ENCODE measurements at regions not wholly inside any gene's neighbourhood (a gene's known extent, or its start where the extent isn't known, plus 50 kb on each side); places are given as distances from the start of the nearest gene placed in this dataset.

DNA sequence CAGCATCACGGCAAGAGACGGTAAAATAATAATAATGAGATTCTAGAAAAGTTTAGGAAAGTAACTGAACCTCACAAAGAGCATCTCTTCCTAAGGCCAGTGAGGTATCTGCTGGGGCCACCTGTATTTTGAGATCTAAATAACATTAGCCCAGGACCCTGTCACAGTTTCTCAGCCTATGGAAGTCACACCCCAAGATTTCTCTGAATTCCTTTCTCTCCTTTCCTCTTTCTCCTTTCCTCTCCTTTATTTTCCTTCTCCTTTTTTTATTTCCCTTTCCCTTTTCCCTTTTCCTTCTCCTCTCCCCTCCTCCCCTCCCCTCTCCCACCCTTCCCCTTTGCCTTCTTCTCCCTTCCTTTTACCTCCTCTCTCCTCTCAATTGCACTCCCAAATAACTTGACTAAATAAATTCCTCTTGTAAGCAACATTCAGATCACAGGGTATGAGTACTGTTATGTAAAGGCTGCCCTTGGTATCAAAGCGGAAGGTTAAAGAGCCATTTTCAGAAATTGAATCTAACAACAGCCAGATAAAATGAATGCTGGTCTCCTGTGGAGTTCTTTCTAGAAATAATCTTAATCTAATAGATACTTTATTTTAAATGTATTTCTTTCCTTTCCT is 506.2 kb downstream of the EPM2A start:
- no peak for DNase-seq (ENCODE audit: low read depth in 2 of 2)

DNA sequence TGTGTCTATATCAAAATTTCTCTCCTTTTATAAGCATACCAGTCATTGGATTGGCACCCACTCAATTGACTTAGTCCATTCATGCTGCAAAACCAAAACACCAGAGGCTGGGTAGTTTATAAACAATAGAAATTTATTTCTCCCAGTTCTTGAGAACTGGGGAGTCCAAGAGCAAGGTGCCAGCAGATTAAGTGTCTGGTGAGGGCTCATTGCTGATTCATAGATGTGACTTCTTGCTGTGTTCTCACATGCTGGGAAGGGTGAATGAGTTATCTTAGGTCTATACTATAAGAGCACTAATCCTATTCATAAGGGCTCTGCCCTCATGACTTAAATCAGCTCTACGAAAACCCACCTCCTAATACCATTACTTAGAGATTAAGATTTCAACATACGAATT is 501.4 kb downstream of the EPM2A start:
- no peak for DNase-seq (ENCODE audit: low read depth in 2 of 2)

DNA sequence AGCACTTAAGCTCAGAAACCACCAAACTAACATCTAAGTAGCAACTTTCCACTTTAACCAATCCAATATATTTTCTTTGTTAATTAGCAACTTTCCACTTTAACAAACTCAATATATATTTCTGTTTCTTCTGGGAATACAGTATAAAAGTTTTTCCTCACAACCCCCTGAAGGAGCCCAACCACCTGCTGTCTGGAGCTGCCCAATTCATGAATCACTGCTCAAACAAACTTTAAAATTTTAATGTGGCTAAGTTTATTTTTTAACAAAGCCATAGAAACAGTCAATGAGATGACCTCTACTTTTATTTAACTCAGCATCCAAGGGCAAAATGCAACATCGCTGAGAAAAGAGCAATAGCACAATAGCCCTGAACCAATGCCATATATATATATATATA is 500.1 kb downstream of the EPM2A start:
- DNase-seq (ENCODE audit: low read depth in 2 of 2) = no peak

DNA sequence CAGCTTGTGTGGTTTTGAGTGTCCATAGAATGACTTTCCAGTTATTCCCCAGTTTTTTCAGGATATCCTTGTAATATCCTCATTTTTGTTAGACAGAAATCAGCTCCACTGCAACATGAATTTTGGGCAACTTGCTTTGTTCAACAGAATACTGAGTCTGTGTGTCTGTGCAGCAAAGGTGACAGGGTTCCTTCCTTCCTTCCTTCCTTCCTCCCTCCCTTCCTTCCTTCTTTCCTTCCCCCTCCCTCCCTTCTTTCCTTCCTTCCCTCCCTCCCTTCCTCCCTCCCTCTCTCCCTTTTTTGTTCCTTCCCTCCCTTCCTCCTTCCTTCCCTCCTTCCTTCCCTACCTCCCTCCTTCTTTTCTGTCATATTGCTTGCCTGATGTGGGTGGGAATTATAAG is 496.5 kb downstream of the EPM2A start:
- DNase-seq (ENCODE audit: low read depth in 2 of 2) = no peak

DNA sequence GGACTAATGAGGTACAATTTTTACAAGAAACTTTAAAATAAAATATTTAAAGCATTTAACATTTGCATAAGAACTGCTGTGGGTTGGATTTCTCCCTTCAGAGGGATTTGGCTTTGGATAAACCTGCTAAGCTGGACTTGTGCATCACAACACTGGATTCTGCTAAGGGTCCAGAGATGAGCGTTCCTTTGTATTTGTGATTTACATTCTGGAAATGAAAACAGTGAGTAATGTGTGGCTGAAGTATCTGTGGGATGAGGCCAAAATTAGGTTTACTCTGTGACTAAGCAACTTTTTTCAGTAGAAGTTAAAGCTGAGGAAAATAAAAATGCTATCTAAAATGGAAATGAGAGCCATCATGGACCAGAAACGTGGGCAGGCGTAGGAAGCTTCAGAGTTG is 494.3 kb downstream of the EPM2A start:
- no peak for DNase-seq (ENCODE audit: low read depth in 2 of 2)

DNA sequence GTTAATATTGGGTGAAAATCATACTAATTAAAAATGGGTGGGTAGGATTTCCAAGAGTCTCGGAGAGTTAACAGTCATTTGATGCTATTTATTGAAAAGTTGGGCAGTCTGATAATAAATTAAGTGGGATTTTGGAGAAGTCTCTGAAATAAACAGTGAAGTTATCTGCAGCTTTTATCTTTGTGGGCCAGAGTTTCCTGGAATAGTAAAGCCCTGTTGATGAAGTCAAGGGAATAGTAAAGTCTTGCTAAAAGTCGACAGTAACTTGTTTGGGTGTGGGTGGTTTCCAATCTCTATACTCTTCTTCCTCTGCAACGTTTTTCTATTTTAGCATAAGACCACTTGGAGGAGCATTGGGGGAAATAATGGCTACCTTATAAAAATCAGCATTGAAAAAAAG is 493.6 kb downstream of the EPM2A start:
- no peak for DNase-seq (ENCODE audit: low read depth in 2 of 2)

DNA sequence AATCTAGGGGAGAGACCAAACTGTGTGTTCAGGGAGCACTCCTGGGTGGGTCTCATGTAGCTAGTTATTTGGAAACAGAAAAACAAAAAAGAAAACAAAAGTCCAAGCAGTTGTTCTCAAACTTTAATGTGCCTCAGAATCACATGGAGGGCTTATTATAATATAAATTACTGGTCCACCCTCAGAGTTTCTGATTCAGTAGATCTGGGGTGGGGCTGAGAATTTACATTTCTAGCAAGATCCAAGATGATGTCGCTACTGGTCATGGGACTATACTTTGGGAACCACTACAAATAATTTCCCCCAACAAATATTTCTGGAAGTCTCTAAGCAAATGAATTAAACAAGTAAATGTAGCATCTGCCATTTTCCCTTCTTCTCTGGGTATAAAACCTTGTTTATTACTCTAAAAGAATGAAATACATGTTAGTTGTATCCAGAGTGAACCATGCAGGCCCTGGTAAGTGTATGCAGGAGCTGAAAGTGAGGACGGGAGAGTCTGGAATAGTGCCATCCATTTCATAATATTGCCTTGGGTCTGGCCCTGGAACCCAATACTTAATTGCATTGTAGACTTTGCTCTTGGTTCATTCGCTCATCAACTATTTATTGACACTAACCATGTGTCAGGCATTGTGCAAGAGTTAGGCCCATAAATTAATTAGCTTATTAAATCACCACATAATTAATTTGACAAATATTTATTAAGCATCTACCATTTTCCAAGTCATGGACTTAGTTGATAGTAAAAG is 490.8 kb downstream of the EPM2A start:
- no peak for DNase-seq (ENCODE audit: low read depth in 2 of 2)

DNA sequence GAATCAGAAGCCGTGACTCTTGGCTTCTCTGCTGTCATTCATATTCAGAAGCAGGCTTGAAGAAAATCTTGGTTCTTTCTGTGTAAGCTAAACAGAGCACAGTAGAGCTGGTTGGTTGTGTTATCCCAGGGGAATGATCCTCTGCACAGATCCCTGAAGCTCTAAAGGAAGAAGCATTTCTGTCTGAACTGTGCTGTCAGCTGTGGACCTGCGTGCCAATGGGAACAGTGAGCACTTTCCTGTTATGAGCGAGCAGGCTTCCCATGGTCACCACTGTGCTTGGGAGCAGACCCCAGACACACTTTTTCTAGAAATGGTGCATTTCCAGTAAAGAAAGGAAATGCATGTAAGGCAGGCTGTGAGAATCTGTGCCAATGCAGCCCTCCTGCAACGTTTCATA is 490.2 kb downstream of the EPM2A start:
- no peak for DNase-seq (ENCODE audit: low read depth in 2 of 2)

DNA sequence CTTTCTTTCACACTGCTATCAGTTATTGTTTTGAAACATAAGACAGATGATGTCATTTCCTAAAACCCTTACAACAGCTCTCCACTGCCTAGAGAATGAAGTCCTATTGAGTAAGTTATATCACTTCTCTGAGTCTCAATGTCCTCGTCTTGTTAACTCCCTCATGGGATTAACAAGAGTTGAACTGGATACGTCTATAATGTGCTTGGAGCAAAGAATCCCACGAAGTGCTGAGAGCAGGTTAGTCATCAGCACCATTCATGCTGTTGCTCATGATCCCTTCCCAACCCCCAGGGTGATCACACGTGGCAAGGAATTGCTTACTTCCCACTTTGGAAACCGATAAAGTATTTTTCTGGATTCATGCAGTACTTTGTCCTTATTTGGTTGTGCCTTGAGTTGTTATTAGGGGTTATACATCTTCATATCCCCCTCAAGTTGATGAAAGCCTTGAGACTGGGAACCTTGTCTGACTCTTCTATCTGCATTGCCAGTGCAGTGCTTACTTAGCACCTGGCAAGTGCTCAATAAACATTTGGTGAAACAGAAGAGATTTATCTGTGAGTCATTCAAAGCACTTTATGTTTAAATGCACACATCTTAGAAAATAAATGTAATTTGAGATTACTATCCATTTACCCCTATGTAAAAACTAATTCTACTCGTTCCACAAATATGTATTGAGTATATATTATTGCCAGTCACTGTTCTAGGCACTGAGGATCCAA is 487.5 kb downstream of the EPM2A start:
- no peak for DNase-seq (ENCODE audit: low read depth in 2 of 2)

DNA sequence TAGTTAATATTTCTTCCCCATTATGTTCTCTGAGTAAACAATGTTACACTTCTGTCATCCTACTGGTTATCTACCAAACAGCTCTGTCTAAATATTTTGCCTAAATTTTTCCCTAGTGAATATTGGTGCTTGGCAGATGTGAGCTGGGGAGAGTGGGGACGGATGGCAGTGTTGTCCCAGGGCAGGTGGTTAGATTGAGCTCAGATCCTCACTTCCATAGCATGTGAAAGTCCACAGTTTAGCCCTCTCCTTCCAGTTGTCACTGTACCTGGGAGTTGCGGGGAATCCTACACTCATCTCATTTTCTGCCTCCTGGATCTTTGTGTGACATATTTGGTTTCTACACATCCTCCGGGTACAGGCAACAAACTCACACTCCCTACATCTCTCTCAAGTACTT is 484.9 kb downstream of the EPM2A start:
- no peak for DNase-seq (ENCODE audit: low read depth in 2 of 2)

DNA sequence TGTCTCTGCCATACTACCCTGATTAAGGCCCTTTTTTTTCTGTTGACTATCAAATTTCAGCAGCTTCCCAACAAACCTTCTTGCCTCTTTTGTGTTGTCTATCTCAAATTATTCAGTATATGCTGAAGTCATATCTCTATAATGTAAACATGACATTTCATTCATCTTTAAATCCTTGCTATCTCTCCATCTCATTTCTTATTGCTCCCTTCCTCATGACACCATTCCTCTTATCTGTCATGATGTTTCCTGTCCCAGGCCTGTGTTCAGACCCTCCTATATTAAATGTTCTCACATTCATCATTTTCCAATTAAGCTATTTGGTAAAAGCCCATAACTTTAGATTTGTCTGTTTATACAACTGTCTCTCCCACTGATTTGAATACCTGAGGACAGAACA is 482.6 kb downstream of the EPM2A start:
- DNase-seq (ENCODE audit: low read depth in 2 of 2) = no peak

DNA sequence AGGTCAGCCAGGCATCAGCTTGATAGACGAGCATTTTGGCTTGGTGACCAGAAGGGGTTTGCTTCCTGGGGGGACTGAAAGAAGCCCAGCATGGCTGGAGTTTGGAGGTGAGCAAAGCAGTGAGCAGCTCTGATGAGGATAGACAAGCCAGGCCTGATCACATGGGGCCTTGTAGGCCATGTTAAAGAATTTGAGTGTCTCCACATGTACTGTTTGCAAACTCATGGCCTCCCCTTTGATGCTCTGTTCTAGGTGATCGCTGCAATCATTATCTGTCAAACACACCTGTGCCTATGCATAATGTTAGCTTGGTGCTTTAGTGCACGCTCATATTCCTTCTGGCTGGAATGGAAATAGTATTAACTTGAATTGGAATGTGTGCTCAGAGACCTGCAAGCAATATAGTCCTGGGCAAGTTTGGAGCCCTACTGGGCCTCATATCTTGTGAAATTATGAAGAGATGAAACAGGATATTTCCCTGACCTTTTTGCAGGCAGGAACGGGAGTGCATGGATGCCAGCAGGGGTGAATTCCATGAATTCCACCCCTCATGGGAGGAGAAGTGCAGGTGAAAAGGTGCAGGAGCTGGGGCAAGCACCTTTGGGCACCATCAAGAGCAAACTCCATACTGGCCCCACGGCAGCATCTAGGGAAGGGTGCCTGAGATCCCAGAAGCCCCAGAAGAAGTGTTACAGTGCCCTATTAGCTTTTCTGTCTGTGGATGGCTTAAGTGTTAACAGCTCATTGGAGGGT is 480.5 kb downstream of the EPM2A start:
- DNase-seq (ENCODE audit: low read depth in 2 of 2) = no peak

DNA sequence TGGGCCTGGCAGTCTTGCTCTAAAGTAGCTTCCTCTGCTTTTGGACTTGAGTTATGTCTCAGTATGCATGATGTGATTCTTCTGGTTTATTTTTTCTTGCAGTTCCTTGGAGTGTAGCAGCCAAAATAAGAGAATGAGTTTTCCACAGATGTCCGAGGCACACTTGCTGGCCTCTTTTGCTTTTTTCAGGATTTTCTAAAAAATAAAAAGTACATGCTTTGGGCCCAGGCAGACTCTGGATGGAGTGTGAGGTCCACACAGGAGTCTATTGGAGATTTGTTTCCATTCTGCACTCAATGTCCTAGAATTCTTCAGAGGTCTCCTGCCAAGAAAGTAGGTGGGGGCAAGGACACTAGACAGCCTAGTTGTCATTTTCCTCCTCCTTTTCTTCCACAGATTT is 477.6 kb downstream of the EPM2A start:
- no peak for DNase-seq (ENCODE audit: low read depth in 2 of 2)

DNA sequence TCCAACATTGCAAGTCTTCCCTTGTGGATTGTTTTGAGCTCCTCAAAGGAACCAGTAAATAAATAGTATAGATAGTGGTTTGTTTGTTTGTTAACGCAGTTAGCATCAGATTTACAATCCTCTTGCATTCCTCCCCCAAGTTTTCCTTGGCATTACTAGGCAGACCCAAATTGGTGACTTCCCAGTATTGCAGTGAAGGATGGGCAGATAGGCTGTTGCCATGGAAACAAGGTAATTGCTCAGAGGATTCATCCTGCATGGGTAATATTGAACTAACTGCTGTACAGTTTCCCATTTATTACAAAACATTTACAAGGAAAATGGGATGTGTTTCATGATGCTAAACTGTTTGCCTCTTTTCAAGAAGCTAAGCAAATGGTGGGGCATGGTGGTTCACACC is 477.2 kb downstream of the EPM2A start:
- DNase-seq (ENCODE audit: low read depth in 2 of 2) = no peak

DNA sequence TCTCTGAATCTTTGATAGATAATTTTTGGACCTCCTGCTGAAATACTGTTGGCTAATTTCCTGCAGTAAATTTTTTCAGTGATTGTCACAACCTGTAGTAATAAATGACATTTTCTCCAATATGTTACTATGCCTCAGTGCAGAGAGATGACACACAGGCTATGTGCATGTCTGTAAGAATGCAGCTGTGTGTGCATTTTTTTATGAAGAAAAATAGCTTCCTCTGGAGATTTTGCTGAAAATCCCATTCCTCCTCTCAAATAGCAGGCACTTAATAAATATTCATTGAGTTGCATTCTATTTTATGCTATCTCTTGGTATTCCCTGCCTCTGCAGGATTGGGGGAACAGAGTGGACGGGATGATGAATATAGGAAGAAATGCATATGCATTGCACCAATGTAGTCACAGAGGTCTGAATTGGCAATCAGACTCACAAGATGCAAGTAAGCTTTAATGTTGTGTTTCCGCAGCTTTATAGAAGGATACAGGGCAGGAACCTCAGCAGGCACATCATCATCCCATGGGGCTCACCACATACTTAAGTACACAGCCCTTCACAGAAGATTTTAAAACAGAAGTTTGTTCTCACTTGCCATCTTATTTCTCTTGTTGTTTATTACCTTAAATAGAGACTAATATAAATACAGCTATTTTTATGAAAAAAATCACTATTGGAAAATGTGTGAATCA is 474.7 kb downstream of the EPM2A start:
- no peak for DNase-seq (ENCODE audit: low read depth in 2 of 2)

DNA sequence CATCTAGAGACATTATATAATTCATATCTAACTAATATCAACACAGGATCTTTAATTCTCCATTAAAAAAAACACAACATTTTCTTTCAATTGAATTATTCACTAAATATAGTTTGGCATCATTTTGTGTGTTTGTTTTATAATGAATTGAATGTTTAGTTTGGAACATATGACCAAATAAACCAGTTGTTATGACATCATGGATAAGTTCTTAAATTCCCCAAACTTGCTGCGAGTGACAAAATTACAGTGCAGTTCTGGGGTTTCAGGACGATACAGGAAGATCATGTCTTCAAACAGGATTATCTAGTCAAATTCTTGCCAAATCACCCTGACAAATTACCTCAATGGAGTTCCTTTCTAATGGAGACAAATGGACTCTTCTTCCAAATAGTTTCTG is 473.6 kb downstream of the EPM2A start:
- DNase-seq (ENCODE audit: low read depth in 2 of 2) = no peak

DNA sequence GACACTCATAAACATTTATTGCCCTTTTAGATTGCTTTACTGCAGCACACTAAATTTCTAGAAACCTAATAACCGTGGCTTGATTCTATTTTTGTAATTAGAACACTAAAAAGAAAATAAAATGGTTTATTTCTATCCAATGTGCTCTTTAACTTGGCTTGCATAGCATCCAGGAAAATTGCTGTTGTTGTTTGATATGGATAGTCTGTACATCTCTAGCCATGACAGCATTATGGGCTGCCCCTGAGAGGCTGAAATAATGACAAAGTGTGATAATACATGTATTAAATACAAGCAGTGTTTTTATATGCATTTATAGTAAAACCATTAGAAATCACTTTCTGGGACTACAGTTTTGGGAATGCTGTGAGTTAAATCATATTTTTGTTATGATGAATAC is 472.5 kb downstream of the EPM2A start:
- DNase-seq (ENCODE audit: low read depth in 2 of 2) = no peak

DNA sequence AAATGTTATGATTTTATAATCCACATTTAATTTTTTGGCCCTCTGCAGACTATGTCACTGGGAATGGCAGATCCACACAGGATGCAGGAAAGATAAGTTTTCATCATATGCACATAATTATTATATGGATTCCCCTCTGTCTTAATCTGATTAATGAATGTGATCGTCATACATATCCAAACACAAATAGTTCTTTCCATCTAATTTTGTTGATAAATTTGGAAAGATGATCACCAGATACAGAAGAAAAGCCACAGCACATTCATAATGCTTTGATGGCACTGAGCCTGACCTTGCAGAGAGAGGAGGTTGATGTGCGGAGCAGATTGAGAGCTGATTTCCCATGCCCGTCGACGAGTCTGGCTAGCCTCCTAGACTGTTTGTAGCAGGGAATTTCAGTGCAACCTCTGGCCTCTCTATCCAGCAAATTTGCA is 471.5 kb downstream of the EPM2A start:
- no peak for DNase-seq (ENCODE audit: low read depth in 2 of 2)

DNA sequence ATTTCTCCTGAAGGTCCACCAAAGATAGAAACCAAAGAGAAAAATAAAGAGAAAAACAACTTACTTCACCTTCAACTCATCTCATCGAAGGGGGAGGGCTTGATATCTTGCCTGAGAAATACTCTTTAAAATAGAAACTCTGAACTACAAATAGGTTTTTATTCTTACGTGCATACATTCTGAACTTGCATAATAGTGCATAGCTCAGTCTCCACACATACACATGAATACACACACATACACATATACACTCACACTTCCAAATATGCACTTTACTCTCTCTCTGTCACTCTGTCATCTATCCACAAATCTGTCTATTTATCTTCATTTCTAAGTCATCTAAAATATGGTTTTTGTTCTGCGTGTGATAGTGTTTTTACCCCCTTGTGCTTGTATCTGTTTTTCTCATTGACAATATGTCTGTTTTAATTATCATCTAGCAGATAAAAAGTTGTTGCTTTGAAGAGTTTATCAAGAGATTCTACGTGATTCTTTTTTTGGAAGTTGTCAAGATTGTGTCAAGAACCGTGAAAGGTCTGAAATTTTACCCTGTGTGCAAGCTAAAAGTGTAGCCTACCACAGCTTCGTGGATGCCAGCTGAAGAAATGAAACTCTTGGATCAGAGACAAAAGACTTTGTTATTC is 468.8 kb downstream of the EPM2A start:
- DNase-seq (ENCODE audit: low read depth in 2 of 2) = no peak

DNA sequence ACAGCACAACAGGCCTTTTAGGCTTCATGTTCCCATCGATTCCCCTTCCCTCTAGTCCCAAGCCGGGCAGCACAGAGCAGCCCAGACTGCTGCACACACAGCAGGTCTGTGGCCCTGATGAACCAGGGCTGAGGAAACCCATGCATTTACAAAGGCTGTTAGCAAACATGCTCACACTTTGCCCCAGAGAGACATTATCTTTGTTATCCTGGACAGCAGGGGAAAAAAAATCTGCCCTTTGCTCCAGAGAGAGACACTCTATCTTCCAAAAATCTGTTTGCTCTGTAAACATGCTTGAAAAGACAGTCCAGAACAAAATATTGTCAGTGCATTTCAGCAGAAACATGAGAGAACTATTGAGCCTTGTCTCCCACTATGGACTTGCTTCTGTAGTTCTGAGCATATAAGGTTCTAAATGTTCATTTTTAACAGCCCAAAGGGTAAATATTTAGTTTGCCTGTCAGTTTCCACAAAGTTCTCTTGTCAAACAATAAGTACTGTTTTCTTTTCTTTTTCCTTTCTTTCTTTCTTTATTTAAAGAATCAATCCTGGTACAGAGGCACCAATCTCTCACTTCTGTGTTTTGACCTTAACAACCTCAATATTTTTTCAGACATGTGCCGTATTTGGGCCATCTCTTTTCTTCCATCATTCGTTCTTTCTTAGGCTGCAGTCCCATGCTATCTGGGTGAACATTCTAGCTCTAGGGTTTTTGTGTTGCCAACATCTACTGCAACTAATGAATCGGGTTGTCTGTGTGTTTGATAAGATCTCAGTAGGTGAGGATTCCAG is 468.0 kb downstream of the EPM2A start:
- DNase-seq (ENCODE audit: low read depth in 2 of 2) = no peak

Measured in stimulated activated CD4-positive, alpha-beta T cell treated with anti-CD3 and anti-CD28 coated beads, Interleukin-1b, Interleukin-23, amount 100 ng/mL, for 1 hour (primary cell).